ENCODE measurements at regions not wholly inside any gene's neighbourhood (a gene's known extent, or its start where the extent isn't known, plus 50 kb on each side); places are given as distances from the start of the nearest gene placed in this dataset.
A peak's percentile ranks its signal among the peaks of the same experiment; 100 is the strongest.

- ATAC-seq (no peak), DNase-seq (ENCODE audit: extremely low read depth in 1 of 4, low spot score in 3 of 4) (no peak), FAIRE-seq (peak; percentile 70)
- Histone ChIP-seq H3K79me2 (ENCODE audit: control insufficient read depth, insufficient read depth, low read length) (no peaks in the 10 kb centered on the region), H3K9me3 (replicated peaks; ENCODE audit: control insufficient read depth, insufficient read depth, low read depth, low read length) (no peaks in the 10 kb centered on the region), H4K20me1 (replicated peaks; ENCODE audit: control insufficient read depth, insufficient read depth, low read length) (no peaks in the 10 kb centered on the region; the same call in 1 of the 2 replicates), H3K27ac (ENCODE audit: extremely low read depth, low read depth, low read length) (no peak overlapping the region), H3K27me3 (ENCODE audit: control insufficient read depth in 2 of 2, insufficient read depth in 2 of 2, low read length in 2 of 2) (peaks cover 23 to 55% of the 10 kb centered on the region in 2 experiments; a peak in 4 of 5 replicates), H3K4me1 (replicated peaks in 1 of 2; ENCODE audit: control insufficient read depth in 2 of 2, insufficient read depth in 2 of 2, low read length in 2 of 2) (peaks cover 0 to 1% of the 10 kb centered on the region in 2 experiments; a peak in 2 of 5 replicates), H3K9me1 (ENCODE audit: control insufficient read depth, insufficient read depth, low read length) (no peaks in the 10 kb centered on the region), H2AFZ (ENCODE audit: low read depth, low read length) (no peak overlapping the region), H3K4me2 (ENCODE audit: insufficient read depth, low read length) (no peak overlapping the region), H3K4me3 (no peak overlapping the region), H3K36me3 (ENCODE audit: control insufficient read depth, insufficient read depth, low read length) (no peaks in the 10 kb centered on the region), H3K9ac (ENCODE audit: insufficient read depth in 1 of 2, low read depth in 2 of 2, low read length in 2 of 2) (no peak overlapping the region)
- intact Hi-C loops (cut with micrococcal nuclease) (no loop called here), in situ Hi-C loops (cut with MboI) (no loop called here)
- BruUV-seq (replicated peaks): no TSS peak
- WGBS (ENCODE audit: insufficient coverage, low coverage, missing lambda C conversion rate): 0% methylated on average over 4 of the region's 4 CpGs
- TF ChIP-seq BCLAF1 (IDR thresholded peaks at IDR 0.05; ENCODE audit: borderline replicate concordance in 1 of 2, control insufficient read depth in 1 of 2, low read depth in 2 of 2, low read length in 1 of 2) (no peak), CTBP1 (IDR thresholded peaks at IDR 0.05; ENCODE audit: borderline replicate concordance) (0 out of 2 replicates have a peak, but pooled peaks have one; percentile 19), ZNF146 (CRISPR knock-in tag; IDR thresholded peaks at IDR 0.05; ENCODE audit: unreplicated experiment) (no peak), NR0B1 (IDR thresholded peaks at IDR 0.05; ENCODE audit: partially characterized antibody) (no peak), TEAD4 (IDR thresholded peaks at IDR 0.05; ENCODE audit: low read length) (peak; percentile 39; the same call in 1 of the 2 replicates), TEAD4 (CRISPR knock-in tag; IDR thresholded peaks at IDR 0.05; ENCODE audit: borderline replicate concordance) (no peak), TEAD1 (CRISPR knock-in tag; IDR thresholded peaks at IDR 0.05) (0 out of 4 replicates have a peak, but pooled peaks of 1 of the 2 experiments have one; percentile 59), CBFA2T3 (IDR thresholded peaks at IDR 0.05) (peak; percentile 18; the same call in 1 of the 2 replicates), POLR3G (IDR thresholded peaks at IDR 0.05; ENCODE audit: extremely low read depth, insufficient read length, insufficient replicate concordance) (no peak)
- ChIA-PET CTCF (ENCODE audit: low intra/inter-chr PET ratio) (no interaction called here), POLR2A (interaction anchor here (0.7 kb wide), 1 partner anchor 153 kb away, joined by 3 read pairs; no protein-coding TSS in a partner anchor)
Observed at GRCh38 chr12:124075841-124076240, 102.8 kb downstream of the ZNF664 start.
